Prostate gland (tissue), 2 donors: ENCODE measurements at regions not wholly inside any gene's neighbourhood (a gene's known extent, or its start where the extent isn't known, plus 50 kb on each side); places are given as distances from the start of the nearest gene placed in this dataset.

Source experiments
- POLR2A ChIP-seq: fragments of 450-650 bp; IDR thresholded peaks from one replicate; pipeline ENCODE4 v1.6.1; 2016; ENCODE audit warnings: antibody characterized with exemption, mild to moderate bottlenecking
- POLR2AphosphoS5 ChIP-seq: sonication (generic); formaldehyde crosslinking; IDR thresholded peaks from one replicate; pipeline ENCODE4 v1.6.1; 2017; ENCODE audit warnings: antibody characterized with exemption
- TF ChIP-seq, protein P1 (sequence below), 4 experiments: fragments of 200-600 bp in 2 of 4; fragments of 450-650 bp in 2 of 4; sonication (generic) in 2 of 4; IDR thresholded peaks; 1 replicate in 3 of 4; 2 replicates in 1 of 4; pipeline ENCODE4 v1.5.1; 2016 to 2019; ENCODE audit warnings: antibody characterized with exemption in 4 of 4, mild to moderate bottlenecking in 2 of 4, moderate library complexity in 2 of 4

DNA sequence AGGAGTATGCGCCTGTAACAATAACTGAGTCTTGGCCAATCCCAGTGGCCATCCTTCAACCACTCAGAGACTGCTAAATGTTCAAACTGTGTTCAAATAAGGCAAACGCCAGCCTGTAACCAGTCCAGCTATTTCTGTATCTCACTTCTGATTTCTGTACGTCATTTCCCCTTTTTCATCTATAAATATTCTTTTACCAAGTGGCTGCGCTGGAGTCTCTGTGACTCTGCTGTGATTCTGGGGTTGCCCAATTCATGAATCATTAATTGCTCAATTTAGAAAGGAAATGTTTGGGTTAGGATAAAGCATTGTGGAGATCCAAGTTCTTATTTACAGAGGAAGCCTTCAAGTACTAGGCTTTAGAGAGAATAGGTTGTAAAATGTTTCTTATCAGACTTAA is 89.8 kb upstream of the UST start:
- TF ChIP-seq POLR2A (no peak), POLR2AphosphoS5 (no peak)
- TF ChIP-seq, protein P1, sequence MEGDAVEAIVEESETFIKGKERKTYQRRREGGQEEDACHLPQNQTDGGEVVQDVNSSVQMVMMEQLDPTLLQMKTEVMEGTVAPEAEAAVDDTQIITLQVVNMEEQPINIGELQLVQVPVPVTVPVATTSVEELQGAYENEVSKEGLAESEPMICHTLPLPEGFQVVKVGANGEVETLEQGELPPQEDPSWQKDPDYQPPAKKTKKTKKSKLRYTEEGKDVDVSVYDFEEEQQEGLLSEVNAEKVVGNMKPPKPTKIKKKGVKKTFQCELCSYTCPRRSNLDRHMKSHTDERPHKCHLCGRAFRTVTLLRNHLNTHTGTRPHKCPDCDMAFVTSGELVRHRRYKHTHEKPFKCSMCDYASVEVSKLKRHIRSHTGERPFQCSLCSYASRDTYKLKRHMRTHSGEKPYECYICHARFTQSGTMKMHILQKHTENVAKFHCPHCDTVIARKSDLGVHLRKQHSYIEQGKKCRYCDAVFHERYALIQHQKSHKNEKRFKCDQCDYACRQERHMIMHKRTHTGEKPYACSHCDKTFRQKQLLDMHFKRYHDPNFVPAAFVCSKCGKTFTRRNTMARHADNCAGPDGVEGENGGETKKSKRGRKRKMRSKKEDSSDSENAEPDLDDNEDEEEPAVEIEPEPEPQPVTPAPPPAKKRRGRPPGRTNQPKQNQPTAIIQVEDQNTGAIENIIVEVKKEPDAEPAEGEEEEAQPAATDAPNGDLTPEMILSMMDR (IDR thresholded peaks at IDR 0.05): no peak
